GM18873 (cell line): ENCODE measurements at regions not wholly inside any gene's neighbourhood (a gene's known extent, or its start where the extent isn't known, plus 50 kb on each side); places are given as distances from the start of the nearest gene placed in this dataset.

Source experiments
- ATAC-seq: cut with Tn5 transposase; IDR thresholded peaks from one replicate; pipeline ENCODE4 v1.9.1; 2021; ENCODE audit warnings: mild to moderate bottlenecking, moderate library complexity, moderate number of reproducible peaks; ENCODE audit not compliant: unreplicated experiment, low FRiP score

DNA sequence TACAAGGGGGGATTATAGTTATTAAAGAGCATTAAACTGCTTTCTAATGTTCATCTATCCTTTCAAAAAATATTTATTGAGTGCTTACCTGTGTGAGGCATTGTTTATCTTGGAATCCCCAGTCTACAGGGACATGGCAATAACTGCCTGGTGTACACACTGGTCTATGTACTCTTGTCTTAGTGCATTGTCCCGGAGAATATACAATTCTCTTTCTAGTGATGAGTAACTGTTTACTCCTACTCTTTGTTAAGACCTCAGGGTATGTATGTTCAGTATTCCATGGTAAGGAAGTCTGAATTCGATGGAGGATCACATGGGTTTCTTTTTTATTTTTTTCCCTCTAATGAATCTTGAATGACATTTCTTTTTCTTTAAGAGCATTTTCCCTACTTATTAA lies 772.4 kb upstream of the NR2F2 start:
- no peak for ATAC-seq

DNA sequence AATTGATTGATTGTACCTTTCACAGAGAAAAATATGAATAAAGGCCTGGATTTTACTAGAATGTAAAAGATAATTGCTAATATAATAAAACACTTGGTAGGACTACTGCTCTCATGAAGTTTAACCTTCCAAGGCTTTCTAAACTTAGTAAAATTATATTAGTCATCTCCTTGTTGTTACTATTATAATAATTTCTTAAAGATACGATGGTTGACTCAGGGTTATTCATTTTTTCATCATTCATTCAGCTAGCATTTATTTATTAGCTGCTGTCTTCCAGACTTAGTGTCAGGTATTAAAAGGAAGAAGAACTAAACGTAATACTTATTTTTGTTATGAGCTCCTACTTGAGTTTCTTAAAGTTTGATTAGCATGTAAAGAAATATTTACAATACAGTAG lies 771.6 kb upstream of the NR2F2 start:
- no peak for ATAC-seq

DNA sequence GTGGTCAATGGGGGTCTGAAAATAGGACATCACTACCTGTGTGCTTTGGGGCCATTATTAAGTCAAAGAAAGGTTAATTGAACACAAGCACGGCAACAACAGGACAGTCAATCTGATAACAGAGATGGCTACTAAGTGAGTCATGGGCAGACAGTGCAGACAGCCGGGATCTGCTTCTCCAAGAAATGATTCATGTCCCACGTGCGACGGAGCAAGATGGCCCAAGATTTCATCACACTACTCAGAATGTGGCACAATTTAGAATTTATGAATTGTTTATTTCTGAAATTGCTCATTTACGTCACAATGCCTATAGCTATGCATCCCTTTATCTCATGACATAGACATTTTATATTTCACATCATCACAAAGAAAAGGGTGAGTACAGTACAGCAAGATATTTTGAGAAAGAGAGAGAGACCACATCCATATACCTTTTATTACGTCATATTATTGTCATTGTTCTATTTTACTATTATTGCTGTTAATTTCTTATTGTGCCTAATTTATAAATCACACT lies 770.6 kb upstream of the NR2F2 start:
- no peak for ATAC-seq

DNA sequence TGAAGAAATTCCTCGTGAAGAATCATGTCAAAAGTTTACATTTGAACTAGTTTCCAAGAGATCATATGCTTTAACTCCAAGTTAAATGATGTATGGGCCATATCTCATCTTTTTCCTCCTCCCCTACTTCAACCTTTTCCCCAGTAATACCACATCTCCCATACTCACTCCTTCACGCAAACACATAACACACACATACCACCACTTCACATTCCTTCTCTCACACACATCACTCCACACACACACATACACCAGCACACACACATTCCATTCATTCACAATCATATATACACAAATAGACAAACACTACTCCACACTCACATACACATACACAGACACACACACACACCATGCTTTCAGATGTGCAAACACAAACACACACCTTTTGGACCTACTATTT lies 769.0 kb upstream of the NR2F2 start:
- ATAC-seq: no peak

DNA sequence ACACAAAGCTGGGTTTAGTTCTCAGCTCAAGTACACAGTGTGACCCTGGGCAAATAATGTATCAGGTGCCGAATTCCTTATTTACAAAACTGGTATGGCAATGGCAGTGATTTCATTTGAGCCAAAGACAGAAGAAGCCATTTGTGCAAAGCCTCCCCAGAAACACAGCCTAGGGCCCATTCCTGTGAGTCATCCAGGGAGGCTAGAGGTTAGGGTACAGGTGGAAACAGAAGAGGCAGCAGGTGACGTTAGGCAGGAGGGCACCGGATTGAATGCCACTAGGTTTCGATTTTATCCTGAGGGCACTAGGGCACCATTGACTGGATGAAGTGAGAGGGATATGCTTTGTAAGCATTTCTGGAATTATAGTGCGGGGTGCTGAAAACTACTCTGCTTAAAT lies 766.9 kb upstream of the NR2F2 start:
- no peak for ATAC-seq

DNA sequence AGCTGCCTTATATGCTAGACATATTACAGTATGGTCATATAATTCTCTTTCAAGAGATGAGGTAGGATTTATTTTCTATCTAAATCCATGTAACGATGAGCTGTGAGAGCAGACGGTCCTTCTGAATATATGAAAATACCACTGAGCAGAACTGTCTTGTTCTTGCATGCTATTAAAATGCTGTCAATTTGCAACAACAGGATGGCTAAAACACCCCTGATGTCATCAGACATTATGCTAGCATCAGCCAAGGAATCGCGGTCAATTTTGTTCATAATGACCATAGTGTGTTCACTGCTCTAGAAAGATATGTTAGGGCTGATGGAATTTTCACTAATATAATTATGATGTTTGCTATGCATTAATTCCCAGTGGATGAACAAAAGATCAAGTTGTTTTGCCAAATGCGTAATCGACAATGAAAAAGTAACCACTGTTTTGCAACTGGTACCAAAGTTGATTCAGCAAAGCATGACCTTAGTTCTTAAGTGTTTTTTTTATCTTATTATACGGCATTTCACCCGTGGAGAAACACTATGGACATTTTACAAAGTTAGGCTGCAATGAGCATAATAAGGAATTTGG lies 765.4 kb upstream of the NR2F2 start:
- no peak for ATAC-seq

DNA sequence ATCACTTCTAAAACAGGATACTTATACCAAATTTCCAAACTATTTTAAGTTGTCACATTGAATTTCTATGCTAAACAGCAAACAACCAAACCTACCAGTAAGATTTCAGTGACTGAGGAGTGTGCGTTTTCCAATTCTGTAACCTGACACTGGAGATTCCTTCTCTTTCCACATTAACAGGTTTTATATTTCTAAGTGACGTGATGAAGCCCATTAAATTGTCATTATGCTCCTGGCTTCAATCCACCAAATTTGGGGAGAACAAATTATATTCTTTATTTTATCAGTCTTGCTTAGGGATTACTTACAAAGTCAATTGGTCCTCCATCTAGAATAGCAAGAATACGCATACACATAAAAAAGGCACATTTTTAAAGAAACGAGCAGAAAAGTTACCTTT lies 764.8 kb upstream of the NR2F2 start:
- ATAC-seq: no peak

DNA sequence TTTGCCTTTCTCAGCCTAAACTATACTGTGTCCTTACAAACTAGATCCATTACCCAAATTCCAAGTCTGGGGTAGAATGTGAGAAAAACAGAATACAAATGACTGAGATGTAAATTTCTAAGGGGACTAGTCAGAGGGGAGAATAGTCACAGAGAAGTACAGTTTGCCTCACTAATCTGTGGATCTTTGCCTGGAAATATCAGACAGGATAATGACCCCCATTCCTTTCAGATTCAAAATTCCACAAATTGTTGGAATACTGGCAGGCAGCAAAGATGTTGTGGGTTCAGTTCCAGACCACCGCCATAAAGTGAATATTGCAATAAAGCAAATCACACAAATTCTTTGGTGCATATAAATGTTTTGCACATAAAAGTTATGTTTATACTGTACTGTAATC lies 762.8 kb upstream of the NR2F2 start:
- no peak for ATAC-seq

DNA sequence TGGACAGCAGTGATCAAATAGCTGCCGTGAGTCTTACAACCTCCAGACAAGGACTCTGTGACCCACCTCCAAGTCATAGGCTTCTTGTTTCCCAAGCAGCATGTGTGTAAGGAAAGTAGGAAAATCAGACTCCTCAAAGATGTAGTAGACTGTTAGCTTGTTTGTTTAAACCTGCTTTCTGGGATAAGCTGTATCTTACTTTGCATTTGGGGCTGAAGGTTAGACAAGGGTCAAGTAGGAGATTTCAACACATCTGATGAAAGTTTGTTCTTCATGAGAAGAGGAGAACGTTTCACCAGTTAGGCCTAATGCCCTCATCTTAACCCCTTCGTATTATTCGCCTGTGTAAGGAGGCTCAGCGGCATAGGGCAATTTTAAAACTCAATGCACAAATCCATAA lies 756.4 kb upstream of the NR2F2 start:
- no peak for ATAC-seq

DNA sequence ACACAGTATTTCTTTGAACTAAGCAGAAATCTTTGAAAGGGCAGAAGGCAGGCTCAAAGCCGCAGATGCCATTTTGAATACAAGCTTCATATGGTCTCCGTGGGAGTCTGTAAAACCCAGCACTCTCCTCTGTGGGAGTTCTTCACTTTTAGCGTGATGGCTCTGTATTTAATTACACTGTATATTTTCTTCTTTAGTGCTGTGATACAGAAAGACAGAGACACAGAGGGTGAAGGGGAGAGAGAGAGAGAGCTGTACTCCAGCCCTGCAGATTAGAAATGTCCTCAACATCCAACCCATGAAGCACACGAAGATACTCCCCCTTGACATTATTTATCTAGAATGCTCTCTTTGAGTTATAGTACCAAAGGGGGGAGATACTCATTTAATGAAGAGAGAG lies 752.6 kb upstream of the NR2F2 start:
- no peak for ATAC-seq

DNA sequence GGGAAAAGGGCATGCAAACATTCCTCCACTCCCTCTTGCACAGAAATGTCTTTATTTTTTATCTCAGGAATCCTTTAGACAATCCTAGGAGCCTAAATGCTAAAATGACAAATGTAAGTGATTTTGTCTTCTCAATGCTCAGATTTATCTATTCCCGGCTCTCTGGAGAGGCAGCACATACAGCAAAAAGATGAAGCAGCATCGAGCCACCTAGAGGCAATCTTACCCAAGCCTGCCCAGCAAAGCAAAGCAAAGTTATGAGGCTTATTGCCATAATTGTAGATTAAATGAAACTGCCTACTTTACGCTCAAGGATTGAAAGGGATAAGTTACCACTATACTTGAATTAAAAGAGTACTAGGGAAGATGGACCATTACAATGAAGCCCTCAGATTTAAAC lies 750.4 kb upstream of the NR2F2 start:
- no peak for ATAC-seq

DNA sequence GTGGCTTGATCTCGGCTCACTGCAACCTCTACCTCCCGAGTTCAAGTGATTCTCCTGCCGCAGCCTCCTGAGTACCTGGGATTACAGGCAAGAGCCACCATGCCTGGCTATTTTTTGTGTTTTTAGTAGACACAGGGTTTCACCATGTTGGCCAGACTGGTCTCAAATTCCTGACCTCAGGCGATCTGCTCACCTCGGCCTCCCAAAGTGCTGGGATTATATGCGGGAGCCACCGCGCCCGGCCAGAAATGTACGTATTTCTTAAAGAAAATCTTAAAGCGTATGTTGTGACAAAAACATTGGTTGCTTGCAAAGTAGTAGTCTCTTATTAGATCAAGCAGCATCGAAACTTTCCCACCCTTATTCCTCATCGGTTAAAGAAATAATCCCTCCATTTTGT lies 748.9 kb upstream of the NR2F2 start:
- ATAC-seq: no peak

DNA sequence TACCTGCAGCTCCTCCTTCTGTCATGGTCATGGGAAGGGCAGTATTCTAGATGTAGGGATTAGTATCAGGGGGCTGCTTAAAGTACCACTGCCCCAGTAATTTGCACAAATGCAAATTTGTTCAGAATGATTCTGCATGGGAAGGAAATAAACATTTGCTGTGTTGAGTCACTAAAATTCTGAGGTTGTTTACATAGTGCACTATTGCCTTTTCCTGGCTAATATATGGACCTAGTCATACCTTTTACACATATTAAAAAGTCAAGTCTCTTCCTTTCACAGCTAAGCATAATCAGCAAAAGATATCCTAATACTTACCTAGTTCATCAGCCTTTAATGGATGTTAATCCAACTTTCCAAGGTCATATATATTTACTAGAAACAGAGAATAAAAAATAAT lies 746.4 kb upstream of the NR2F2 start:
- no peak for ATAC-seq

DNA sequence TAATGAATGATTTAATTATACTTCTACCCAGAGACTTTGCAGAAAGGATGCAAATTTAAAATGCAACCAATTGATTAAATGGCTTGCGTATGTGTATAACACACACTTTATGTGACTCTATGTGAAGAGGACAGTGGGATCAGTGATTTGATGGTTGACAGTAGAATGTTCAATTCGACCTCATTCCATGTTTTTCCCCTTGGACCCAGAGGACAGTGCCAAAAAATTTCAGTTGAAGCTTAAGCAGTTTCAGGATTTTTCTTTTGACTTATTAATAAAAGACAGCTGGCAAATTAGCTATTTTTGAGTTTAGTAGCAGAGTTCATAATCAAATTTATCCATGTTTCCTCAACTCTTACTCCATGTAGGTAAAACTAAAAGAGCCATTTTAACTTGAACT lies 742.4 kb upstream of the NR2F2 start:
- no peak for ATAC-seq

DNA sequence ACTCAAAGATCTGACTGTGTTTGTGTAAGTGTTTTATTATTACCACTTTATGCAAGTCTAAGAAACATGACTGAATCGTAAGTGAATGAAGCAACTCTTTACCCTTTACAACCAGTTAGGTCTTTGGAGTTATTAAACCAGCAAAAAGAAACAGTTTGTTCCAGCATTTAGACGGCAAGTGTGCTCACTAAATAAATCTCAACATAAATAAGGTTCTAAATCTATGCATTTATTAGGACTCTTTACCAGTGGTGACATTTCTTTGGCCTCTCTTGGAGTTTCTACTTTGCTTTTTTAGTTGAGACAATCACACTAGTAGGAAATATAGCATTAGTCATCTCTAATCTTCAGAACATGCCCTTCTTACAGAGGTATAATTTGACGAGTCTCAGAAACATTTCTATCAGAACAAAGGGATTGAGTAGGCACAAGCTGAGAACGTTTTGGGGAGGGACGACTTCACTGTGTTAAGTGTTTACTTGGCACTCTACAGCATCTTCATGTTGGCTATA lies 739.9 kb upstream of the NR2F2 start:
- ATAC-seq: no peak

DNA sequence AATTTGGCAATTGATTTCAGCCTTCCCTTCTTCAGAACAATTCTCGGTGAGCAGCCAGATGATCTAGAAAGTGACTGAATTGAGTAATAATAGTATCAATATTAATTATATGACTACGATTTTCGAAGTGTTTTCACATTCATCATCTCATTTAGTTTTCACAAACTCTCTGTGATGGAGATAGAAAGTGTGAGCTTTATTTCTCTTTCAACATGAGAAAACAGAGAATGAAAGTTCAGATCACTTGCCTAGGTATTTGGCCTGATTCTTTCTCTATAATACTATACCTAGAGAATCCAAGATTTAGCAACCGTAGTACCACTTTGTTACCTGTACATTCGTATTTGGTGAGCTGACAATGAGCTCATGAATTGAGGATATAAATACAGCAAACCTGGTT lies 739.2 kb upstream of the NR2F2 start:
- no peak for ATAC-seq

DNA sequence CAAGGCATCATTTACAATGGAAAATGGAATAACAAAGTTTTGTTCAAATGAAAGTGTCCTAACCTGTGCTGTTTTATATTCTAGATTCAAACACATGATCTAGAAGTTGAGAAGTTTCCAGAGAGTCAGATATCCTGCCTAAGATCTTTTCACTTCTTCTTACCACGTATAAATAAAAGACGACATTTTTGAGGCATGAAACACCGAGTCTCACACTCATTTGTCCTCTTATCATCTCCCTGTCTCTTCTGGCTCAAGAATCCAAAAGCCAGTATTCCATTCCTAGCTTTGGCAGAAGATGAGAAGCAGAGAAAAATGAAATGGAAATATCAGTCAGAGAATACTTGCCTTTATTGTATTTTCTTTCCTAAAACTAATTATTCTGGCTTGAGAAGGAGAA lies 738.6 kb upstream of the NR2F2 start:
- no peak for ATAC-seq

DNA sequence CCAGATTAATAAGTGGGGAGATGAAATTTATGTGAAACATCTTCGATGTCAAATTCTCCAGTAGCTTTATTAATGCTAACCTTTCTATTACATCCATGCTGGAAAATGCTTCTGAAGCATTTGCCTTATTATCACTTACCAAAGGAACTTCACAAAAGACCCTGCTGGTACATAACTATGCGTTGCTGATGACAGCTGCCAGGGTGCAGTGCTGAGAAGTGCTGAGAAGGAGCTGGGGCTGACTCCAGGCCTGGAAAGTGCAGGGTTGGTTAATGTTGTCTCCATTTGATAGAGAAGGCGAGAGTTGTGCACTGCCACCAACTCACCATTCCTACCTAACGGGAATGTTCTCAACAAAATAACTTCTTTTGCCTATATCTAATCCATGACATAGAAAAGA lies 736.0 kb upstream of the NR2F2 start:
- ATAC-seq: no peak

DNA sequence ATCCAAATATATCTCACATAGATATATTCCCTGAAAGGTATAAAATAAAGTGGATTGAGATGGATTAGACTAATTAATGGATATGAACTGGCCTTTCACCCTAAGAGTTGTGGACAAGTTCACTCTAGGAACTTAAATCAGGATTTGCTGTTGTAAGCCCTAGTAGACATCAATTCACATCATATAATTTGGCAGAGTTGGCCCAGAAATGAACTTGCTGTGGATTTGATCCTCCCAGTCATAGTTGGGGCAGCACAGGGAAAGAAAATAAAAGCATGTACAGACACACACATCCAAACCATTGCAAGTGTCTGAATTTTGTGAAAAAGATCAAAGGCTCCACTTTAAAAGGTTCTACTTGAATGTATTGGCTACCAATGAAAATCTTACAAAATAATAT lies 734.7 kb upstream of the NR2F2 start:
- no peak for ATAC-seq

DNA sequence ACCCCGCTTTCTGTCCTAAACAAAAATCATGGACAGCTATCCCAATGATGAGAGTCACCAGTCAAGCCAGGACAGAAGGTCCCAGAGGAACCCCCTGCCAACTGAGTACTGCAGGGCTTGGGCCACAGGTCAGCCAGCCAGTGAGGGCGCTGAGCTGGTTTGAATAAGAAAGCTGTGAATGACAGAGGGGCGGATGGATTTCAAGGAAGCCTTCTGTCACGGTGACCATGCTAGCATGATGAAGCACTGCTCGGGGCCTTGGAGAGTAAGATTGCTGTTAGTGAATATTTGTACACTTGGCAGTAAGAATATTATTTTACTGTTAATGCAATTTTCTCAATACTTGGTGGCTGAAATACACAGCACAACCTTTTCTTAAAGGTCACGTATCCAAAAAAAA lies 734.0 kb upstream of the NR2F2 start:
- ATAC-seq: no peak

DNA sequence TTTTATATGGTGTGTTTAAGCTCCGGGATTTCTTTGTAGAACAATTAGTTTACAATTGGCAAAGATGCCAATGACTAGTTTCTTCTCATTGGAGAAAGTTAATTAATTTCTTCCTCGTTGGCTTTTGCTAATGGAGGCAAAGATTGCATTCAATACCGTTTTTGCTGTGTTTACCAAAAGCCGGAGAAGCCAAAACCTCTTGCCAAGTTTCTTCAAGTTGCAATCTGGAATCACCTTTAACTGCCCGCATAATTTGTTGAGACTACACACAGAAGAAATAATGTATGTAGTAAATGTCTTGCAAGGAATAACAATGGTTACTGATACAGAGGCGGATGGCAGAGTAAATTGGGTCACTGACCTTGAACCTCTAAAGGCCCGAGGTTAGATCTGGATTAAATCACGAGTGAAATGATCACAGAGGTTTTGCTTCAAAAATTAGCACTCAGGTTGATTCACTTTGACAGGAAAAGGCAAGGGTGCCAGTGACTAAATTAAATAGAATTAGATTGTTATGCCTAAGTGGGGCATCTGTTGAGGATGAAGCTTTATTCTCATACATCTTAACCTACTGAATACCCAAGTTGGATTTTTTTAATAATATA lies 732.1 kb upstream of the NR2F2 start:
- no peak for ATAC-seq

DNA sequence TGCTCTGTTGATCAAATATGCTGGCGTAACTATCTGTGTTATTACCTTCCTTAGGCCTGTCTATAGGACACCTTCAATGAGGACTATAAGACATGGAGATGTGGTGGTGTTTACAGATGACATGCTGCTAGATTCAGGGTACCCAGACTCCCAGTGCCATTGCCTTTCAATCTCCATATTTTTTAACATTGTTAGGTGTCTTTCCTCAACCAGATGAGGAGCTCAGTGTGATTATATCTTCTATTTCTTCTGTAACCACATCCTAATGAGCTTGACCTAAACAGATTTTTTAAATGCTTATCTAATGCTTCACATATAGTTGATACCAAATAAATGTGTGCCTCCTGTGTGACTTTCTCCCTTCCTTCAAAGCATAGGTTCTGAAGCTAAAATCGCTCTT lies 730.1 kb upstream of the NR2F2 start:
- ATAC-seq: no peak

DNA sequence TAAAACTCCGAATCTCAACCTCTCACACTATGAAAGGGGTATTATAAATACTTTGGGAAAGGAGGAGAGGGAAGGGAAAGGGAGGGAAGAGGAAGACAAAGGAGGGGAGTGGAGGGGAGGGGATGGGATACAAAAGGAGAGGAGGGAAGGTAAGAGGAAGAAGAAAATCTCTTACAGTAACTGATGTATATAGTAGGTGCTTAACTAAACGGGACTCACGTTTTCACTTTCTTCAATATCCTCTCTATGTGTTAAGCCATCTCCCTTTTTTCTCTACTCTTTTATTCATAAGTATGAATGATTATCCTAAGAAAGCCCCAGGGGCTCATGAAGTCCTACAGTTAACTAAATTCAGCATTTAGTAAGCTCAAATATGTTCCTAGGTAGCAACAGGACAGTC lies 729.6 kb upstream of the NR2F2 start:
- ATAC-seq: no peak
